Type B pancreatic cell (in vitro differentiated cells): ENCODE measurements at regions not wholly inside any gene's neighbourhood (a gene's known extent, or its start where the extent isn't known, plus 50 kb on each side); places are given as distances from the start of the nearest gene placed in this dataset.

Experiments used
- DNase-seq: peaks from one replicate; pipeline ENCODE4 v3.0.0; 2021; ENCODE audit warnings: mixed read lengths; ENCODE audit not compliant: unreplicated experiment; ENCODE audit errors: extremely low spot score
- H3K27ac Mint-ChIP-seq: 2 replicates; pipeline ENCODE4 v1.8.0; 2021; ENCODE audit warnings: mild to moderate bottlenecking, mixed read lengths
- H3K27me3 Mint-ChIP-seq: 2 replicates; pipeline ENCODE4 v1.8.0; 2021; ENCODE audit warnings: mixed read lengths
- H3K36me3 Mint-ChIP-seq: 2 replicates; pipeline ENCODE4 v1.8.0; 2021; ENCODE audit warnings: mixed read lengths
- H3K4me1 Mint-ChIP-seq: one replicate; pipeline ENCODE4 v1.8.0; 2021; ENCODE audit warnings: mixed read lengths; ENCODE audit not compliant: unreplicated experiment
- H3K4me3 Mint-ChIP-seq: 2 replicates; pipeline ENCODE4 v1.8.0; 2021; ENCODE audit warnings: mild to moderate bottlenecking, mixed read lengths
- H3K9me3 Mint-ChIP-seq: 2 replicates; pipeline ENCODE4 v1.8.0; 2021; ENCODE audit warnings: mixed read lengths
- TF ChIP-seq, protein P1 (sequence below): fragments of 200-600 bp; sonication (generic); conservative IDR thresholded peaks from 2 replicates; pipeline ENCODE4 v1.5.0; 2021; ENCODE audit warnings: antibody characterized with exemption, mild to moderate bottlenecking

DNA sequence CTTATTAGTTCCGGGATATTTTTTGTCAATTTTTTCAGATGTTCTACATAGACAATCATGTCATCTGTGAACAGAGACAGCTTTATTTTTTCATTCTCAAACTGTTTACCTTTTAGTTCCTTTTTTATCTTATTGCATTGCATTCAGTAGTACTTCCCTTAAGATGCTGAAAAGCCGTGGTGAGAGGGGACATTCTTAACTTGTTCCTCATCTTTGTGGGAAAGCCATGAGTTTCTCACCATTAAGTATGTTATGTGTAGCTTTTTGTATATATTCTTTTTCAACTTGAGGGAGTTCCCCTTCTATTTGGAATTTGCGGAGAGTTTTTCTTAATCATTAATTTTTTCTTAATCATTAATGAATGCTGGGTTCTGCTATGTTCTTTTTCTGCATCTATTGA lies 1727.1 kb upstream of the SEL1L start:
- H3K4me1 Mint-ChIP-seq = no peaks in the 10 kb centered on the region
- H3K27ac Mint-ChIP-seq = no peak overlapping the region

DNA sequence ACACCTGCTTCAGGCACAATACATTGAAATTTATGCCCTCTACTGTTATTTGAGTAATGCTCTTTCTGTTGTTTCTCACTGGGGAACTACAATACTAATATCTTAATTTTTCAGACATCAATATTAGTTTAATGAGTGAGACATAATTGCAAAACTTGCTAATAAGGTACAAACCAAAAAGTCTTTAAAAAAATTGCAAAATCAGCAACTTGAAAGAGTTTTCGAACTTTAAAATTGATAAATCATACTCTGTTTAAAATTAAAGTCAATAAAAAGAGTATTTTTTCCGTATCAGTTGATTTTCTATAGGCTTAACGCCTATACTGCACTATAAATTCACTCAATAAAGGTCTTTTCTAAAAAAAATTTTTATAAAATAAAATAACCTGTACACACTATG lies 1735.9 kb upstream of the SEL1L start:
- Mint-ChIP-seq H3K27me3 (no peaks in the 10 kb centered on the region), H3K9me3 (no peaks in the 10 kb centered on the region), H3K27ac (no peak overlapping the region), H3K4me1 (no peaks in the 10 kb centered on the region), H3K4me3 (no peak overlapping the region), H3K36me3 (no peaks in the 10 kb centered on the region)
- TF ChIP-seq, protein P1, sequence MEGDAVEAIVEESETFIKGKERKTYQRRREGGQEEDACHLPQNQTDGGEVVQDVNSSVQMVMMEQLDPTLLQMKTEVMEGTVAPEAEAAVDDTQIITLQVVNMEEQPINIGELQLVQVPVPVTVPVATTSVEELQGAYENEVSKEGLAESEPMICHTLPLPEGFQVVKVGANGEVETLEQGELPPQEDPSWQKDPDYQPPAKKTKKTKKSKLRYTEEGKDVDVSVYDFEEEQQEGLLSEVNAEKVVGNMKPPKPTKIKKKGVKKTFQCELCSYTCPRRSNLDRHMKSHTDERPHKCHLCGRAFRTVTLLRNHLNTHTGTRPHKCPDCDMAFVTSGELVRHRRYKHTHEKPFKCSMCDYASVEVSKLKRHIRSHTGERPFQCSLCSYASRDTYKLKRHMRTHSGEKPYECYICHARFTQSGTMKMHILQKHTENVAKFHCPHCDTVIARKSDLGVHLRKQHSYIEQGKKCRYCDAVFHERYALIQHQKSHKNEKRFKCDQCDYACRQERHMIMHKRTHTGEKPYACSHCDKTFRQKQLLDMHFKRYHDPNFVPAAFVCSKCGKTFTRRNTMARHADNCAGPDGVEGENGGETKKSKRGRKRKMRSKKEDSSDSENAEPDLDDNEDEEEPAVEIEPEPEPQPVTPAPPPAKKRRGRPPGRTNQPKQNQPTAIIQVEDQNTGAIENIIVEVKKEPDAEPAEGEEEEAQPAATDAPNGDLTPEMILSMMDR = no peak
- no peak for DNase-seq

More for the DNA sequence above, 1727.1 kb upstream of the SEL1L start:
- H3K36me3 Mint-ChIP-seq = no peaks in the 10 kb centered on the region
- no peak for DNase-seq
- TF ChIP-seq, protein P1 = no peak
- peaks cover 5% of the 10 kb centered on the region for H3K9me3 Mint-ChIP-seq
- no peaks in the 10 kb centered on the region for H3K27me3 Mint-ChIP-seq
- H3K4me3 Mint-ChIP-seq = no peak overlapping the region

DNA sequence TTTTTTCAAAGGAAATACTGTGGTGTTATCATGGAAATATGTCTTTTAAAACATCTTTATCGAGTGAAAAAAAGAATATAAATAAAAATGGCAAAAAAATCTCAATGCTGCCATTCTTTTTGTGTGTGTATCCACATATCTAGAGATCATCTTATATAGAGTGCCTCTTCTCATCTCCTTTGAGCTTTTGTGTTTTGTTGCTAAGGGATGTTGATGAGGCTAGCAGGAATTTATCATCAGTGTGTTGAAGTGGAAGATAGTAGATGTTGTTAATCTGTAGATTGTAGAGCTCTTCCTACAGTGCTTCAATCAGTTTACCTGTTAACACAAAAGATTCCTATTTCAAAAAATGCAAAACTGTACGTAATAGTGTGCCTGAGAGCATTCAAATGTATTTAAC lies 1738.0 kb upstream of the SEL1L start:
- no peak overlapping the region for H3K4me3 Mint-ChIP-seq
- no peak for DNase-seq

GRCh38 chr14:83280719-83281118 lies 1747.1 kb upstream of the SEL1L start:
- TF ChIP-seq, protein P1 = no peak
- no peak for DNase-seq
- Mint-ChIP-seq H3K27me3 (no peaks in the 10 kb centered on the region), H3K9me3 (no peaks in the 10 kb centered on the region), H3K27ac (no peak overlapping the region), H3K4me1 (no peaks in the 10 kb centered on the region), H3K36me3 (no peaks in the 10 kb centered on the region), H3K4me3 (no peak overlapping the region)

More for the DNA sequence above, 1738.0 kb upstream of the SEL1L start:
- Mint-ChIP-seq H3K4me1 (no peaks in the 10 kb centered on the region), H3K27ac (no peak overlapping the region), H3K9me3 (no peaks in the 10 kb centered on the region), H3K36me3 (no peaks in the 10 kb centered on the region), H3K27me3 (no peaks in the 10 kb centered on the region)
- TF ChIP-seq, protein P1 = no peak

DNA sequence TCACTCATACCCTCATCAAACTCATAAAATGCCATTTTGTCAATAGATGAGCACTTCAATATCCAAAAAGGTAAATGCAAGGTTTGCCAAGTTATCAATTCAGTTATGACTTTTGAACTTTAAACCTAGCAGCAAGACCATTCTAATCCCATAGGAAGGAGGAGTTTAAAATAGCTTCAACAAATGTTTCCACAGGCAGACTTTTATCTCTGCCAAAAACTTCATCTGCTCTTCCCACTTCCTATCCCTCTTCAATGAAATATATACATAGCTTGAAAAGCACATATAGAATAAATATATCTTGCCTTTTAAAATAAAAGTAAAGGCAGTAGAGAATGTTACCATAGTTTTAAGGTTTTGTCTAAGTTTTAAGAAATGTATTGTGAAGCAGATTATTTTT lies 1749.1 kb upstream of the SEL1L start:
- TF ChIP-seq, protein P1 = no peak
- no peak overlapping the region for H3K27ac Mint-ChIP-seq

DNA sequence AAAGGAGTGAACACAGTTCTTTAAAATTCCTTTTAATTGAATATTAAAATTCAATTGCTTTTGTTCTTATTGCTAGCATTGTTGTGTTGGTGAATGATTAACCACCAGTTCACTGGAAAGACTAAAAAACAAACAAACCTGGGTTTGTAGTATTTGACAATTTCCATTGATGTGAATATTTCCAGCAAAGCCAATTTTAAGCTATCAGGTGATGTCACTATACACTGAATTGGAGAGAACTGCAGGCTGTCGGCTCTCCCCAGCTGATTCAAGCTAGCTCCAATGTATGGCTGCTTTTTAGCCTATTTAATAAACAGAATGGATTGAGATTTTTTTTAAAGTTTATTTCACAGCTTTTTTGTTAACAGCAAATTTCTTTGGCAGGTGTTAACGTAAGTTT lies 1753.6 kb upstream of the SEL1L start:
- no peaks in the 10 kb centered on the region for H3K9me3 Mint-ChIP-seq
- H3K4me1 Mint-ChIP-seq = no peaks in the 10 kb centered on the region
- no peaks in the 10 kb centered on the region for H3K36me3 Mint-ChIP-seq
- no peak overlapping the region for H3K4me3 Mint-ChIP-seq
- TF ChIP-seq, protein P1 = no peak
- DNase-seq = no peak
- H3K27ac Mint-ChIP-seq = no peak overlapping the region
- no peaks in the 10 kb centered on the region for H3K27me3 Mint-ChIP-seq

More for the DNA sequence above, 1749.1 kb upstream of the SEL1L start:
- Mint-ChIP-seq H3K27me3 (no peaks in the 10 kb centered on the region), H3K4me1 (no peaks in the 10 kb centered on the region), H3K9me3 (no peaks in the 10 kb centered on the region), H3K36me3 (no peaks in the 10 kb centered on the region), H3K4me3 (no peak overlapping the region)
- no peak for DNase-seq
